Transverse colon (tissue), 3 donors: ENCODE measurements at regions not wholly inside any gene's neighbourhood (a gene's known extent, or its start where the extent isn't known, plus 50 kb on each side); places are given as distances from the start of the nearest gene placed in this dataset.

Experiments used
- POLR2A ChIP-seq: fragments of 450-650 bp; IDR thresholded peaks from one replicate; pipeline ENCODE4 v1.6.1; 2016; ENCODE audit warnings: antibody characterized with exemption, mild to moderate bottlenecking, moderate library complexity
- TF ChIP-seq, protein P1 (sequence below), 5 experiments: fragments of 200-600 bp in 3 of 5; fragments of 450-650 bp in 2 of 5; sonication (generic) in 3 of 5; IDR thresholded peaks; 1 replicate in 2 of 5; 2 replicates in 3 of 5; pipeline ENCODE4 v1.5.1; 2016 to 2017; ENCODE audit warnings: antibody characterized with exemption in 5 of 5, inconsistent platforms in 3 of 5, mild to moderate bottlenecking in 2 of 5, moderate library complexity in 1 of 5

- TF ChIP-seq, protein P1, sequence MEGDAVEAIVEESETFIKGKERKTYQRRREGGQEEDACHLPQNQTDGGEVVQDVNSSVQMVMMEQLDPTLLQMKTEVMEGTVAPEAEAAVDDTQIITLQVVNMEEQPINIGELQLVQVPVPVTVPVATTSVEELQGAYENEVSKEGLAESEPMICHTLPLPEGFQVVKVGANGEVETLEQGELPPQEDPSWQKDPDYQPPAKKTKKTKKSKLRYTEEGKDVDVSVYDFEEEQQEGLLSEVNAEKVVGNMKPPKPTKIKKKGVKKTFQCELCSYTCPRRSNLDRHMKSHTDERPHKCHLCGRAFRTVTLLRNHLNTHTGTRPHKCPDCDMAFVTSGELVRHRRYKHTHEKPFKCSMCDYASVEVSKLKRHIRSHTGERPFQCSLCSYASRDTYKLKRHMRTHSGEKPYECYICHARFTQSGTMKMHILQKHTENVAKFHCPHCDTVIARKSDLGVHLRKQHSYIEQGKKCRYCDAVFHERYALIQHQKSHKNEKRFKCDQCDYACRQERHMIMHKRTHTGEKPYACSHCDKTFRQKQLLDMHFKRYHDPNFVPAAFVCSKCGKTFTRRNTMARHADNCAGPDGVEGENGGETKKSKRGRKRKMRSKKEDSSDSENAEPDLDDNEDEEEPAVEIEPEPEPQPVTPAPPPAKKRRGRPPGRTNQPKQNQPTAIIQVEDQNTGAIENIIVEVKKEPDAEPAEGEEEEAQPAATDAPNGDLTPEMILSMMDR (IDR thresholded peaks at IDR 0.05) = no peak
- no peak for TF ChIP-seq POLR2A
These were observed 231.3 kb upstream of the STK26 start for GRCh38 chrX:131791608-131792355.
